ENCODE measurements at regions not wholly inside any gene's neighbourhood (a gene's known extent, or its start where the extent isn't known, plus 50 kb on each side); places are given as distances from the start of the nearest gene placed in this dataset.
"Not testable (repeated sequence)": the region's sequence is repeated elsewhere in the genome, so short reads cannot be mapped to it uniquely, and the experiment has no call there.

DNA sequence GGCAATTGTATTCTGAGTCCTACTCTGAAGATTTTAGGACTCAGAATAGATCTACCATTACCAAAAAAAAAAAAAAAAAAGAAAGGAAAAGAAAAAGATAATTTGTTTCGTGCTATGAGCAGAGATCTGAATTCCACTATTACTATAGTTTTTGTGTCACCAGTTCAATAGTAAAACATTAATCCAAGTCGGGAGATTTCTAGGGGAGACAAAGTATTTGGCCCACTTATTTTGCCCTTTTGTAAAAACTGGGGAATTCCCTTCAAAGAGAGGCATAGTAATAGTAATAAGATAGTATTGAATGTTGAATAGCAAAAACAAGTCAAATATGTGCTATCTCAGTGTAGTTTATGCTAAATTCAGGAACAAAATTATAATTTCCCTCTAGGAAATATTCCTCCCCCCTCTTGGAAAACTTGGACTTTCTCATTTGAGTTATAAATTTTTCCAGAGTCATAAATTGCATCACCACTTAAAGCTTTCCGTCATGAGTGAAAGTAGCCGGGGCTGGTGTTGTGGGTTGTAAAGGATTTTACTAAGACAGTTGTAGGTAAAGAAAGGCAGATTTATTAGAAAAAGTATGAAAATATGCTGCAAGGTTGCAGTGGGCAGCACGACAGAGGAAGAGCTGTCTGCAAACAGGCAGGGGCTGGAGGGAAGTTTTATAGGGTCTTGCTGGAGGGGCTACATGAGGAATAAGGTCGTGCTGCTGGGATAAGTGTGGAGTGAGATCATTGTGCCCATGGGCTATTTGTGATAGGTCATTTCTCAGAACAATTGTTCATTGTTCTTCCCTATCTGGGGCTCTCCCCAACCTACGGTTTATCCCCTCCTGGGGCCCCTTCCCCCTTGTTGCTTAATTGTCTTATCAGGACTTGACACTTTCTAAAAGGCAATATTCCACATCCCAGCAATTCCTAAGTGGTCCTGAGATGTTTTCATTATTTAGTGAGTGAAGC is 1009.9 kb downstream of the PLA2G4A start:
- no peak overlapping the region for H3K4me3 ChIP-seq
- no peaks in the 10 kb centered on the region for H3K4me1 ChIP-seq (replicated peaks in 1 of 2)
- H3K27ac ChIP-seq: no peak overlapping the region
- ATAC-seq (replicated peaks in 6 of 8): no peak
- in situ Hi-C loops (cut with MboI; ENCODE audit: low pct_unique_long_range_greater_than_20kb in 2 of 9, low sequenced_read_pairs in 9 of 9, unreplicated experiment in 9 of 9): no loop called here
- WGBS, 10 experiments: 17 to 87% (median 75%) methylated on average over 3 to 7 of the region's 7 CpGs

DNA sequence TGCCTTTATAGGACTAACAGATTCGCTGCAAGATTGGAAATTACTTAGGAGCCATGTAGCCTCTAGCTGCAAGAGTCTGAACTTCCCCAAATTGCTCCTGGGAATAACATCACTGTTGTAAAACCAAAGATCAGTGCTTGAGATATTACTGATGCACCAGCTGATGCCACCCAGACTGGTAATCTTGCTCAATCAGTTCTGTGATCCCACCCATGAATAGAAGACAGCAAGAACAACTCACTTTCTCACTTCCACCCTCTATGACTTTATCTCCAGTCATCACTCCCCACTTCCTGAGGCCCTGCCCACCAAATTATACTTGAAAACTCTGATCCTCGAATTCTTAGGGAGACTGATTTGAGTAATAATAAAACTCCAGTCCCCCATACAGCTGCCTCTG is 1011.1 kb downstream of the PLA2G4A start:
- in situ Hi-C loops (cut with MboI; ENCODE audit: low pct_unique_long_range_greater_than_20kb in 2 of 9, low sequenced_read_pairs in 9 of 9, unreplicated experiment in 9 of 9): no loop called here
- Histone ChIP-seq H3K4me3 (no peak overlapping the region), H3K27ac (no peak overlapping the region), H3K4me1 (replicated peaks in 1 of 2) (no peaks in the 10 kb centered on the region)
- ATAC-seq (replicated peaks in 6 of 8): peak in 1 of 8 experiments; percentile 24
- 0 to 100% (median 46%) methylated on average over 1 to 2 of the region's 2 CpGs for WGBS, 10 experiments

GRCh38 chr1:187840557-187840956 is 1011.8 kb downstream of the PLA2G4A start:
- Histone ChIP-seq H3K4me3 (no peak overlapping the region), H3K4me1 (replicated peaks in 1 of 2) (no peaks in the 10 kb centered on the region), H3K27ac (no peak overlapping the region)
- 0 to 100% (median 82%) methylated on average over 1 of the region's 1 CpG; no CpG with 5 or more reads in 4 of the 10 experiments for WGBS, 10 experiments
- in situ Hi-C loops (cut with MboI; ENCODE audit: low pct_unique_long_range_greater_than_20kb in 2 of 9, low sequenced_read_pairs in 9 of 9, unreplicated experiment in 9 of 9): no loop called here
- no peak for ATAC-seq (replicated peaks in 6 of 8)

DNA sequence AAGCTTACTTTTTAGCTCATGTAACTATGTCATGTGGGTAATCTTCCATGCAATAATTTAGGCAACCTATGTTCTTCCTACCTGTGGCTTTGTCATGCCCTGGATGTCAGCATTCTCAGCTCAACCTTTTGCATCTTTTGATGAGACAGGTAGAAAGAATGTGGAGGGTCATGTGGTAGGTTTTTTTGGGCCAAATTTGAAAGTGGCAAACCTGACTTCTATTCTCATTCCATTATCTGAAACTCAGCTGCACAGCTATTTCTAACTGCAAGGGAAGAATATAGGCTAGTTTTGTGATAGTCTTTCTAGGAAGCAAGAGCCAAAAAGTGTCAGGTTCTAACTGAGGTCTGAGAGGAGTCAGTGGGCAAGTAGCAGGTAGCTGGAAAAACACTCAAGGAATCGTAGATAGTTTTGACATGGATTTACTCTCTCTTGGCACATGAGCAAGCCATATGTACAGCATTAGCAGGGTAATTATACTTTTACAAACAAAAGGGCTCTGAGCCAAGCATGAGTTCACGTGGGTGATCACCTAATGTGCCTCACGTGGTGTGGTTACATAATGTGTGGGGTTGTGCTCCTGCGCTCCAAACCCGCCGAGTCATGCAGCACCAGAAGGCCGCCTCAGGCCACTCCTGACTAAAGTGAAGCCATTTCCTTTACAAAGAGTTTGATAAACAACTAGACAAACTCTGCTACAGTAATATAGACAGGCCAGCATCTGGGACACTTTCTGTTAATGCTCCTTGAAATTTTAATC is 1013.8 kb downstream of the PLA2G4A start:
- H3K27ac ChIP-seq: no peak overlapping the region
- 0 to 95% (median 49%) methylated on average over 1 to 6 of the region's 7 CpGs for WGBS, 10 experiments
- no peaks in the 10 kb centered on the region for H3K4me1 ChIP-seq (replicated peaks in 1 of 2)
- ATAC-seq (replicated peaks in 6 of 8): peak in 2 of 8 experiments; percentile 55 to 69
- in situ Hi-C loops (cut with MboI; ENCODE audit: low pct_unique_long_range_greater_than_20kb in 2 of 9, low sequenced_read_pairs in 9 of 9, unreplicated experiment in 9 of 9): no loop called here
- H3K4me3 ChIP-seq: no peak overlapping the region

DNA sequence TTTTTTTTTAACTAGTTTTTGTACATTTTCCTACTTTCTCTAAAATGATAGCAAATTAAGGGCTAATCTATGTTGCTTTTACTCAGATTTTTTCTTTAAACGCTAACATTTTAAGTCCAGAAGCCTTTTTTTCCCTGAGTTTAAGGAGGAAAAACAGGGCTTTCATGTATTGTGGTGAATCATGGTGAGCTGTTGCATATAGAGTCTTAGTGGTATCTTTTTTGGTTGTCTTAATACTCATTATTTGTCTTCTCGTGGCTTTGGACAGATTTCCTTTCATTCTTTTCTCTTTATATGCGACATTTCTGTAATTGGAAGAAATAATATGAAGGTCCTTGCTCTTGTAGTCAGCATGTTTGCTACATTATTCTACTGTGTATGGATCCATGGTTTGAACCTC is 1015.6 kb downstream of the PLA2G4A start:
- no peak for ATAC-seq (replicated peaks in 6 of 8)
- H3K4me3 ChIP-seq: no peak overlapping the region
- H3K27ac ChIP-seq: no peak overlapping the region
- H3K4me1 ChIP-seq (replicated peaks in 1 of 2): no peaks in the 10 kb centered on the region
- 18 to 100% (median 77%) methylated on average over 2 to 3 of the region's 3 CpGs for WGBS, 10 experiments
- in situ Hi-C loops (cut with MboI; ENCODE audit: low pct_unique_long_range_greater_than_20kb in 2 of 9, low sequenced_read_pairs in 9 of 9, unreplicated experiment in 9 of 9): no loop called here

- no peak for ATAC-seq (replicated peaks in 6 of 8)
- in situ Hi-C loops (cut with MboI; ENCODE audit: low pct_unique_long_range_greater_than_20kb in 2 of 9, low sequenced_read_pairs in 9 of 9, unreplicated experiment in 9 of 9): no loop called here
- no peaks in the 10 kb centered on the region for H3K4me1 ChIP-seq (replicated peaks in 1 of 2)
- H3K27ac ChIP-seq: no peak overlapping the region
- H3K4me3 ChIP-seq: no peak overlapping the region
Measured at GRCh38 chr1:187847531-187847930, 1018.8 kb downstream of the PLA2G4A start.

GRCh38 chr1:187848321-187848720 is 1019.6 kb downstream of the PLA2G4A start:
- H3K27ac ChIP-seq: no peak overlapping the region
- in situ Hi-C loops (cut with MboI; ENCODE audit: low pct_unique_long_range_greater_than_20kb in 2 of 9, low sequenced_read_pairs in 9 of 9, unreplicated experiment in 9 of 9): no loop called here
- 7 to 100% (median 86%) methylated on average over 1 to 3 of the region's 3 CpGs for WGBS, 10 experiments
- H3K4me1 ChIP-seq (replicated peaks in 1 of 2): no peaks in the 10 kb centered on the region
- no peak overlapping the region for H3K4me3 ChIP-seq
- ATAC-seq (replicated peaks in 6 of 8): no peak

GRCh38 chr1:187850146-187850545 is 1021.4 kb downstream of the PLA2G4A start:
- ATAC-seq (replicated peaks in 6 of 8); H3K4me3 ChIP-seq; H3K4me1 ChIP-seq (replicated peaks in 1 of 2); H3K27ac ChIP-seq; in situ Hi-C loops (cut with MboI; ENCODE audit: low pct_unique_long_range_greater_than_20kb in 2 of 9, low sequenced_read_pairs in 9 of 9, unreplicated experiment in 9 of 9): not testable (repeated sequence)
- WGBS, 10 experiments: 80 to 100% (median 92%) methylated on average over 2 to 15 of the region's 26 CpGs; no CpG with 5 or more reads in 6 of the 10 experiments

- WGBS, 10 experiments: 32 to 100% (median 100%) methylated on average over 1 to 2 of the region's 2 CpGs; no CpG with 5 or more reads in 1 of the 10 experiments
- H3K4me3 ChIP-seq: no peak overlapping the region
- no peak for ATAC-seq (replicated peaks in 6 of 8)
Measured at GRCh38 chr1:187853505-187853904, 1024.8 kb downstream of the PLA2G4A start.

DNA sequence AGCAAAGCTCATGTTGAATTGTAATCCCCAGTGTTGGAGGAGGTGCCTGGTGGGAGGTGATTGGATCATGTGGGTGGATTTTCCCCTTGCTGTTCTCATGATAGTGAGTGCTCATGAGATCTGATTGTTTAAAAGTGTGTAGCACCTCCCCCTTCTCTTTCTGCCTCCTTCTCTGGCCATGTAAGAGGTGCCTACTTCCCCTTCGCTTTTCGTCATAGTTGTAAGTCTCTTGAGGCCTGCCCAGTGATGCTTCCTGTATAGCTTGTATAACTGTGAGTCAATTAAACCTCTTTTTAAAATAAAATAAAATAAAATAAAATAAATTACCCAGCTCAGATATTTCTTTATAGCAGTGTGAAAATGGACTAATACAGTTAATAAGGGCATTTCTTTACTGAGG is 1025.7 kb downstream of the PLA2G4A start:
- no peak for ATAC-seq (replicated peaks in 6 of 8)
- Histone ChIP-seq H3K27ac (no peak overlapping the region), H3K4me3 (no peak overlapping the region), H3K4me1 (replicated peaks in 1 of 2) (no peaks in the 10 kb centered on the region)
- in situ Hi-C loops (cut with MboI; ENCODE audit: low pct_unique_long_range_greater_than_20kb in 2 of 9, low sequenced_read_pairs in 9 of 9, unreplicated experiment in 9 of 9): no loop called here
- WGBS, 10 experiments: 20 to 100% (median 92%) methylated on average over 2 of the region's 2 CpGs; no CpG with 5 or more reads in 1 of the 10 experiments

More at GRCh38 chr1:187853505-187853904, 1024.8 kb downstream of the PLA2G4A start:
- Histone ChIP-seq H3K4me1 (replicated peaks in 1 of 2) (no peaks in the 10 kb centered on the region), H3K27ac (no peak overlapping the region)
- in situ Hi-C loops (cut with MboI; ENCODE audit: low pct_unique_long_range_greater_than_20kb in 2 of 9, low sequenced_read_pairs in 9 of 9, unreplicated experiment in 9 of 9): no loop called here

DNA sequence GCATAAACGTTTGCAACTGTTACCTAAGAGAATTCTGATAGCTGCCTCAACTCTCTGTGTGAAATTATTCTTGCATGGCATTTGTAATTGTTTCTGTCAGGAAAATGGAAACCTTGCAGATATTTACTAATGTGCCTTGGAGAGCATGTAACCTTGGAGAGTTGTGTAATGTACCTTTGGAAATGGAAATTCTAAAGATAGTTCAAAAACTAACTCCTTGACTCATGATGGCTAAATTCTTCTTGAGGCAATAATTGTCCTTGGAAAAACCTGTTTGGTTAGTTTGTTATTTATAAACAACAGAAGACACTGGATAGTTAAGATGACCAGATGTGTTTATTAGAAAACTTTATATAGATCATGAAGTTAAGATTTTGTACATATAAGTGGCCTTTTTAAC is 1033.8 kb downstream of the PLA2G4A start:
- in situ Hi-C loops (cut with MboI; ENCODE audit: low pct_unique_long_range_greater_than_20kb in 2 of 9, low sequenced_read_pairs in 9 of 9, unreplicated experiment in 9 of 9): no loop called here

DNA sequence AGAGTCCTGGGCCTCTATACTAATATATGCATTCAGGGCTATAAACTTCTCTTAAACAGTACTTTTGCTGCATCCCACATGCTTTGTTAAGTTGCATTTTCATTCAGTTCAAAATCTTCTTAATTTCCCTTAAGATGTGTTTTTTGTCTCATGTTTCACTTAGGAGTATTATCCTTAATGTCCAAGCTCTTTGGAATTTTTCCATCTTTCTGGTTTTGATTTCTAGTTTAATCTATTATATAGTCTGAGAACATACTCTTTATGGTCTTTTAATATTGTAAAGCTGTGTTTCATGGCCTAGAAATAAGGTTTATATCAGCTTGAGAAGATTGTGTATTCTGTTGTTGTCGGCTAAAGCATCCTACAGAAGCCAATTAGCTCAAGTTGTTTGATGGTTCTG is 1041.8 kb downstream of the PLA2G4A start:
- no peak for ATAC-seq (replicated peaks in 6 of 8)
- WGBS, 10 experiments: 8 to 100% (median 74%) methylated on average over 1 of the region's 1 CpG; no CpG with 5 or more reads in 2 of the 10 experiments
- H3K4me3 ChIP-seq: no peak overlapping the region
- in situ Hi-C loops (cut with MboI; ENCODE audit: low pct_unique_long_range_greater_than_20kb in 2 of 9, low sequenced_read_pairs in 9 of 9, unreplicated experiment in 9 of 9): no loop called here
- no peak overlapping the region for H3K27ac ChIP-seq
- no peaks in the 10 kb centered on the region for H3K4me1 ChIP-seq (replicated peaks in 1 of 2)

More for the DNA sequence above, 1033.8 kb downstream of the PLA2G4A start:
- H3K4me1 ChIP-seq (replicated peaks in 1 of 2): no peaks in the 10 kb centered on the region
- no peak overlapping the region for H3K27ac ChIP-seq
- no peak for ATAC-seq (replicated peaks in 6 of 8)
- no peak overlapping the region for H3K4me3 ChIP-seq
- WGBS, 10 experiments: 0 to 67% (median 58%) methylated on average over 1 of the region's 1 CpG

GRCh38 chr1:187871177-187871845 is 1042.6 kb downstream of the PLA2G4A start:
- H3K4me3 ChIP-seq: no peak overlapping the region
- no peak for ATAC-seq (replicated peaks in 6 of 8)
- no peaks in the 10 kb centered on the region for H3K4me1 ChIP-seq (replicated peaks in 1 of 2)
- in situ Hi-C loops (cut with MboI; ENCODE audit: low pct_unique_long_range_greater_than_20kb in 2 of 9, low sequenced_read_pairs in 9 of 9, unreplicated experiment in 9 of 9): no loop called here
- H3K27ac ChIP-seq: no peak overlapping the region
- WGBS, 10 experiments: 0 to 100% (median 50%) methylated on average over 1 to 2 of the region's 2 CpGs; no CpG with 5 or more reads in 1 of the 10 experiments

Data from motor neuron (in vitro differentiated cells).